GM10266 (cell line): ENCODE measurements at regions not wholly inside any gene's neighbourhood (a gene's known extent, or its start where the extent isn't known, plus 50 kb on each side); places are given as distances from the start of the nearest gene placed in this dataset.

Experiments
- DNase-seq: peaks from one replicate; pipeline ENCODE4 v3.0.0; 2012; ENCODE audit errors: extremely low spot score
- TF ChIP-seq, protein P1 (sequence below): IDR thresholded peaks from 2 replicates; pipeline ENCODE4 v1.5.1; 2012; ENCODE audit warnings: mild to moderate bottlenecking, low read depth; ENCODE audit not compliant: control insufficient read depth, insufficient read depth; ENCODE audit errors: missing control alignments

DNA sequence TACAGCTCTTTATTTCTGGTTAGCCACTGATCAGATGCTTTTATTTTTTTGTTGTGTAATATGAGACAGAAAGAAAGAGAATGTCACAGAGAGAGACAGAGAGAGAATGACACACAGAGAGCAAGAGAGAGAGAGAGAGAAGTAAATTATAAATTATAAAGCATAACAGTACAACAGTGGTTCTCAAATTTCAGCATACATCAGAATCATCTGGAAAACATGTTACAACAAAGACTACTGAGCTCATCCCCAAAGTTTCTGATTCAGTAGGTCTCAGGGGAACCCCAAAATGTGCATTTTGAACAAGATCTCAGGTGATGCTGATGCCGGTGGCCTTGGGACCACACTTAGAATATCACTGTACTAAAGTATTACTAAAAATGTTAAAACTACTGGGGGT, 245.8 kb upstream of the DIAPH2 start:
- no peak for DNase-seq
- TF ChIP-seq, protein P1, sequence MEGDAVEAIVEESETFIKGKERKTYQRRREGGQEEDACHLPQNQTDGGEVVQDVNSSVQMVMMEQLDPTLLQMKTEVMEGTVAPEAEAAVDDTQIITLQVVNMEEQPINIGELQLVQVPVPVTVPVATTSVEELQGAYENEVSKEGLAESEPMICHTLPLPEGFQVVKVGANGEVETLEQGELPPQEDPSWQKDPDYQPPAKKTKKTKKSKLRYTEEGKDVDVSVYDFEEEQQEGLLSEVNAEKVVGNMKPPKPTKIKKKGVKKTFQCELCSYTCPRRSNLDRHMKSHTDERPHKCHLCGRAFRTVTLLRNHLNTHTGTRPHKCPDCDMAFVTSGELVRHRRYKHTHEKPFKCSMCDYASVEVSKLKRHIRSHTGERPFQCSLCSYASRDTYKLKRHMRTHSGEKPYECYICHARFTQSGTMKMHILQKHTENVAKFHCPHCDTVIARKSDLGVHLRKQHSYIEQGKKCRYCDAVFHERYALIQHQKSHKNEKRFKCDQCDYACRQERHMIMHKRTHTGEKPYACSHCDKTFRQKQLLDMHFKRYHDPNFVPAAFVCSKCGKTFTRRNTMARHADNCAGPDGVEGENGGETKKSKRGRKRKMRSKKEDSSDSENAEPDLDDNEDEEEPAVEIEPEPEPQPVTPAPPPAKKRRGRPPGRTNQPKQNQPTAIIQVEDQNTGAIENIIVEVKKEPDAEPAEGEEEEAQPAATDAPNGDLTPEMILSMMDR, result no peak

DNA sequence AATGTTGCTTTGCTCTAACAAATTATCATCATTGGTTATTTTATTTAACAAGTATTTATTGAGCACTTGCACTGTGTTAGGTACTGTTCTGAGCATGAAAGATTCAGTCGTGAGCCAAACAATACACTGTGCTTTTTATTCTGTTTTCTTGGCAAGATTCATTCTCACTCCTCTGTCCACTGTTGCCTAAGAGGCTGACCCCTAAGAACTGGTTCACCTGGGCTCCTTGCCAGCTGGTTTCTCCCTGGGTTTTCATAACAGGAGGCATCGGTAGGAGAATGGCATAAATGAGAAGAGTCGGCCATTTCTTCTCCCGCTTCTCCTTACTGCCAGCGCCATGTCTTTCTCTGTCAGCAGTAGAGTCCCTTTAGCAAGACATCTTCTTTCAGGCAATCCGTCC, 243.7 kb upstream of the DIAPH2 start:
- DNase-seq, result no peak
- TF ChIP-seq, protein P1, result no peak

- DNase-seq, result no peak
- TF ChIP-seq, protein P1, result no peak
Observed at GRCh38 chrX:96445531-96446065, 239.0 kb upstream of the DIAPH2 start.

DNA sequence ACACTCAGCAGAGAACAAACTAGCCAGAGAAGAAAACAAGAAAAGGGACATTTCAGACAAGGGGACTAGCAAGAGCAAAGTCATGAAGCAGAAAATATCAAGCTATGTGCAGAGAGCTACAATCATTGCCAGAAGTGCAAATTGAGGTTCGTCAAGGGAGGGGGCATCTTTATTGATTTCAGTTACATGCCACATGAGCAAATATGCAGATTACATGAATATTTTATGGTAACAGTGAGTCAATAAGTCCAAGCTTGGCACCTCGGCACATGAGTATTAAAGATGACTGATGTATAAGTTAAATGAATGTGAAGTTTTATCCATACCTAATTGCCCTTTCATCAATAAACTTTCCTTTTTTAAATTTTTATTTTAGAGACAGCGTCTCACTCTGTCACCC, 238.1 kb upstream of the DIAPH2 start:
- TF ChIP-seq, protein P1, result no peak
- DNase-seq, result no peak

- DNase-seq, result no peak
- TF ChIP-seq, protein P1, result no peak
Observed at GRCh38 chrX:96447161-96447560, 237.5 kb upstream of the DIAPH2 start.

- TF ChIP-seq, protein P1, result no peak
- no peak for DNase-seq
Observed at GRCh38 chrX:96449191-96449590, 235.5 kb upstream of the DIAPH2 start.

DNA sequence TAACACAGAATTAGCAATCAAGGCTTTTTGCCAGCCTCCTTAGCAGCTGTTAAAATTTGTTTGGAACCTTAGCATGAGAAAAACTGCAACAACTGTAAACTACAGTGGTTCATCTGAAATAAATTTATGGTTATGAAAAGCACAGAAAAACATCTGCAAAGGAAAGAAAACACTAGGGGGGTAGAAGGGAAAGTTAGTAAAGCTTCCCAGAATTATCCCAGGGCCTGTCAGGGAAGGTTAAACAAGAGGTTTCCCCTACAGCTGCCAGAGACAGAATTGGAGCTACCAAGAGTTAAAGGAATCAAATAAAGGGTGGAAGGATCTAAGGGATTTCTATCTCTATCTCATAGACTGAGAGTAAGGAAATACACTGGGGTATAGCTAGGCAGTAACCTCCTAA, 234.7 kb upstream of the DIAPH2 start:
- DNase-seq, result no peak
- TF ChIP-seq, protein P1, result no peak
